HUES6 (cell line): ENCODE measurements at regions not wholly inside any gene's neighbourhood (a gene's known extent, or its start where the extent isn't known, plus 50 kb on each side); places are given as distances from the start of the nearest gene placed in this dataset.

Experiments
- H3K27ac ChIP-seq: 2 replicates; pipeline ENCODE4 v1.7.0; 2013; ENCODE audit warnings: low read depth, mild to moderate bottlenecking, low read length, inconsistent platforms
- H3K27me3 ChIP-seq: 2 replicates; pipeline ENCODE4 v1.6.1; 2013; ENCODE audit warnings: low read length; ENCODE audit not compliant: control insufficient read depth, insufficient read depth
- H3K36me3 ChIP-seq: 2 replicates; pipeline ENCODE4 v1.6.1; 2013; ENCODE audit warnings: low read length; ENCODE audit not compliant: control insufficient read depth, insufficient read depth
- H3K4me1 ChIP-seq: 2 replicates; pipeline ENCODE4 v1.6.1; 2013; ENCODE audit warnings: low read length; ENCODE audit not compliant: control insufficient read depth, insufficient read depth
- H3K4me3 ChIP-seq: 2 replicates; pipeline ENCODE4 v1.5.1; 2013; ENCODE audit warnings: low read depth, low read length
- H3K9ac ChIP-seq: one replicate; pipeline ENCODE4 v1.6.1; 2013; ENCODE audit warnings: mild to moderate bottlenecking, low read length
- H3K9me3 ChIP-seq: 2 replicates; pipeline ENCODE4 v1.6.1; 2013; ENCODE audit warnings: low read depth, low read length; ENCODE audit not compliant: control insufficient read depth, insufficient read depth

DNA sequence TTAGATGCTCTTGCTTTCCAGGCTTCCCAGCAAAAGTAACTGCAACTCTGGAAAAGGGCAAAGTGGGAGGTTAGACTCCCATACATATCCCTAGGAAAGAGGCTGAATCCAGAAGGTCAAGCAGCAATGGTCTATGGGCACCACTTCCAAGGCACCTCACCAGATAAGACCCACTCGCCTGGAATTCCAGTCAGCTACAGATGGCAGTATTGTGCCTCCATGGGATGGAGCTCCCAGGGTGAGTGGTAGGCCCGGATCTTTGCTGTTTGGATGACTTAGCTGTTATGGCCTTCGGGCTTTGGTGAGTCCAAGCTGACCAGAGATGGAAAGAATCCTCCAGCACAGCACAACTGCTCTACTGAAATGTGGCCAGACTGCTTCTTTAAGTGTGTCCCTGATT lies 688.0 kb downstream of the PCDH19 start:
- no peaks in the 10 kb centered on the region; the same call in 1 of the 2 replicates for H3K27me3 ChIP-seq
- peaks cover 3% of the 10 kb centered on the region; the same call in 1 of the 2 replicates for H3K4me1 ChIP-seq
- no peaks in the 10 kb centered on the region; the same call in 1 of the 2 replicates for H3K9me3 ChIP-seq
- H3K36me3 ChIP-seq: no peaks in the 10 kb centered on the region
- H3K4me3 ChIP-seq: no peak overlapping the region
- H3K9ac ChIP-seq: no peak overlapping the region
- H3K27ac ChIP-seq: no peak overlapping the region

DNA sequence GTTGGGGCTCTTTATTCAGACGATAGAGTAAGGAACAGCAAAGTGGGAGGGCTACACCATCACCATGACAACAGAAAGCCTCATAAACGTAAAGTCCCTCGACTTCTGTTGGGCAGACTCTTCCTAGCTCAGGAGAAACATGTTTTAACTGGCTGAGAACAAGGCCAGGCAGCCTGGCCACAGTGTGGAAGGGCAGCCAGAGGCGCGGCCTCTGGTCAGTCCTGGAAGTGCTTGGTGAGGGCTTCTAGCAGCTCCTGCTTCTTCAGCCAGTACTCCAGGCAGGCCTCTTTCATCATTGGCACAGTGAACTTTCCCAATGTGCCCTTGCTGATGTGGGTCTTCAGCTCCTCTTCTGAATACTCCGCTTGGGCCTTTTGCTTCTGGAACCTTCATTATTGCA lies 690.9 kb downstream of the PCDH19 start:
- peaks cover 6% of the 10 kb centered on the region; the same call in 1 of the 2 replicates for H3K4me1 ChIP-seq
- no peak overlapping the region for H3K9ac ChIP-seq
- no peaks in the 10 kb centered on the region for H3K36me3 ChIP-seq
- no peak overlapping the region for H3K27ac ChIP-seq
- no peaks in the 10 kb centered on the region; the same call in 1 of the 2 replicates for H3K27me3 ChIP-seq
- H3K9me3 ChIP-seq: peaks cover 10% of the 10 kb centered on the region; the same call in 1 of the 2 replicates
- H3K4me3 ChIP-seq: no peak overlapping the region

DNA sequence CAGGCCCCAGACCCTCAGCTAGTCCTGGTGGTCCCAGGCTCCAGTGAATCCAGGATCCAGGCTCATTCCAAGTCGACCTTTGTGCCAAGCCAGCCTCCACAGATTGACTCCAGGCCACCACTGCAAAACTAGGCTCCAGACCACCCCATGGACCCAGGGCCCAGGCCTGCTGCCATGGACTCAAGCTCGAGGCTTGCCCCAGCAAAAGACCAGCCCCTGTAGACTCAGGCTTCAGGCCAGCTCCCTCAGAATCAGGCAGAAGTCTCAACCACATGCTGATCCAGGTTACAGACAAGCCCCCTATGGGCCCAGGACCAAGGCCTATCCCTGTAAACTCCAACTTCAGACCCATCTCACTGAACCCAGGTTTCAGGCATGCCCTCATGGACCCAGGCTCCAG lies 692.4 kb downstream of the PCDH19 start:
- Histone ChIP-seq H3K4me1 (peaks cover 6% of the 10 kb centered on the region; the same call in 1 of the 2 replicates), H3K9ac (no peak overlapping the region), H3K27ac (no peak overlapping the region), H3K27me3 (no peaks in the 10 kb centered on the region; the same call in 1 of the 2 replicates), H3K36me3 (no peaks in the 10 kb centered on the region), H3K4me3 (no peak overlapping the region), H3K9me3 (peaks cover 14% of the 10 kb centered on the region; the same call in 1 of the 2 replicates)

DNA sequence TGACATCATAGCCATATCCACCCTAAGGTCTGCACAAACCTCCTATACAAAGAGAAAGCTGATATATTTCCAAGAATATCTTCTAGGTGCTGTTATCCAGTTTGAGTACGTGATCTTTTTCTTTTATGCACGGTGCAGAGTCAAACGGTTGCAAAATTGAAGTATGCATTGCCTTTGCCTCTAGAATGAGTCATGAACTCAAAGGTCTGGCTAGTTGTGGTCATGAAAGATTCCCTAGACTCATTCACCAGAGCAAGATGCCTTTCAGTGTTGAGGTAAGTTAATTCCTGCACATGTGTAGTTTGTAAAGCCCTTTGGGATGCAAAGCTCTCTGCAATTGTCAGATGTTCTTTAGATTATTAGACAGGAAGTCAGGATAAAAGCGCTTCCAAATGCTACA lies 704.4 kb downstream of the PCDH19 start:
- Histone ChIP-seq H3K4me3 (no peak overlapping the region), H3K27me3 (no peaks in the 10 kb centered on the region; the same call in 1 of the 2 replicates), H3K4me1 (0 out of 2 replicates have a peak, but pooled peaks cover 3% of the 10 kb centered on the region), H3K9me3 (peaks cover 6% of the 10 kb centered on the region), H3K9ac (no peak overlapping the region), H3K36me3 (no peaks in the 10 kb centered on the region), H3K27ac (no peak overlapping the region)

DNA sequence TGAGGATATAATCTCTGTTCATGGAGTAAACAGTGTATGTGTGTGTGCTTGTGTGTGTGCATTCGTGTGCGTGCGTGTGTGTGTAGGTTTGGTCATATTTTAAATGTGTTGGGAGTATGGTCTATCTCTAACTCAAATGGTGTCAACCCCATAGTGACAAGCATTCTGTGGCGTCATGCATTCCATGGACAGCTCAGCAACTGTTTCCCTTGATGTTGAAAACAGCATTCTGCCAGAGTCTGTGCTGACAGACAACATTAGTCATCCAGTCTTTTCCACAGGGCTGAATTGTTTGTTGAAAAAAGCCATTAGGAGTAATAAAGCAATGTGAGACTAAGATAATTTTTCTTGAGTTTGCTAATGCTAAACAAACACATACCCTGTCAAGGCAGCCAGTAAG lies 706.6 kb downstream of the PCDH19 start:
- H3K4me1 ChIP-seq: 0 out of 2 replicates have a peak, but pooled peaks cover 3% of the 10 kb centered on the region
- no peaks in the 10 kb centered on the region for H3K9me3 ChIP-seq
- no peak overlapping the region for H3K27ac ChIP-seq
- no peaks in the 10 kb centered on the region for H3K36me3 ChIP-seq
- no peak overlapping the region for H3K4me3 ChIP-seq
- no peaks in the 10 kb centered on the region for H3K27me3 ChIP-seq
- H3K9ac ChIP-seq: no peak overlapping the region

DNA sequence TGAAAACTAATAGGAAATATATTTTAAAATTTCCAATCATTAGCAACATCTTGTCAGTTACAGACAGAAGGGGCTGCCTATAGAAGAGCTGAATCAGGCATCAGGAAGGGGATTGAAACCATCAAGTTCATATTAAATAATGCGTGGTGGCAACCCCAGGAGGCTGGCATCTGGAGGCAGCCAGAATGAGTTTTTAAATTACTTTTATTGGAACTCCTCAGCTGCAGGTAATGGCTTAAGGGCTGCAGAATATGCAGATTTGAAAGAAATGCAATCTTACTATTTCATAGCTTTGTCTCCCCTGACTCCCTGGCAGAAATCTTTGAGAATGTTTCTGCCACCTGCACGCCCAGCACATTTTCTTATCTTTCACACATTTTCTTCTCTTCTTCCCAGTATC lies 711.6 kb downstream of the PCDH19 start:
- Histone ChIP-seq H3K4me1 (no peaks in the 10 kb centered on the region), H3K36me3 (no peaks in the 10 kb centered on the region), H3K27ac (no peak overlapping the region), H3K4me3 (no peak overlapping the region), H3K9ac (no peak overlapping the region), H3K27me3 (no peaks in the 10 kb centered on the region), H3K9me3 (no peaks in the 10 kb centered on the region)

DNA sequence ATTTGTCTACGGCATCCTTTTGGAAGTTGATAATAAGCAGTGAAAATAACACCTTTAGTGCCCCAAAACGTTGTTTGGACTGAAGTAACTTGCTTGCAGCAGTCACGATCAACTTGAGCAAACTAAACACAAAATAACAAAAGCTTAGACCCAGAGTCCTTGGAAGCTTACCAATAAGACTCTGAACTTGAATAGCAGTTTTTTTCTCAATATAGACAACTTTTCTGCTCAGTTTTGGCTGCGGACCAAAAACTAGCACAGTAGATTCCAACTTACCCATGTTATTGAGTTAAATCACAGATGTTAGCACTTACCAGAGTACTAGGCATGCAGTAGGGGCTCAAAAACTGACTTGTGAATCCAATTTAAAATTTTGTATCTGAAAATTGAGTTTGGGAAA lies 746.9 kb downstream of the PCDH19 start:
- Histone ChIP-seq H3K9me3 (no peaks in the 10 kb centered on the region), H3K9ac (no peak overlapping the region), H3K36me3 (no peaks in the 10 kb centered on the region), H3K27me3 (no peaks in the 10 kb centered on the region), H3K4me3 (no peak overlapping the region), H3K4me1 (no peaks in the 10 kb centered on the region), H3K27ac (no peak overlapping the region)

DNA sequence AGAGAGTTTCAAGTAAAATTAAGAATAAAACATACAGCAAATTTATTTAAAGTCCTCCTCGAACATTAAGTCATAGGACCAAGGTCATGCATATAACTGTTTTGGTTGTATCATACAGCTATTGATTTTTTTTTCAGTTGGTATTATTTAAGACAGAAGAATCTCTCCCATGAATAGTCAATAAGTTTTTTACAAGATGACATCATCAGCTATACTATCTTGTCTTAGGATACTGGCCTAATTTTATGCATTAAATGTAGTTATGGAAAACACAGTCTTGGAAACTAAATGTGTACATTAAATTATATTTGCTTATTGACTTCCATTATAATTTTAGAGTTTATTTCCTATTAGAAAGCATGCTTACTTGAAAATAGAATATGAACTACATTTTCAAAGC lies 755.9 kb downstream of the PCDH19 start:
- Histone ChIP-seq H3K4me1 (no peaks in the 10 kb centered on the region), H3K9me3 (0 out of 2 replicates have a peak, but pooled peaks cover 3% of the 10 kb centered on the region), H3K4me3 (no peak overlapping the region), H3K27me3 (no peaks in the 10 kb centered on the region), H3K36me3 (no peaks in the 10 kb centered on the region), H3K9ac (no peak overlapping the region), H3K27ac (no peak overlapping the region)

DNA sequence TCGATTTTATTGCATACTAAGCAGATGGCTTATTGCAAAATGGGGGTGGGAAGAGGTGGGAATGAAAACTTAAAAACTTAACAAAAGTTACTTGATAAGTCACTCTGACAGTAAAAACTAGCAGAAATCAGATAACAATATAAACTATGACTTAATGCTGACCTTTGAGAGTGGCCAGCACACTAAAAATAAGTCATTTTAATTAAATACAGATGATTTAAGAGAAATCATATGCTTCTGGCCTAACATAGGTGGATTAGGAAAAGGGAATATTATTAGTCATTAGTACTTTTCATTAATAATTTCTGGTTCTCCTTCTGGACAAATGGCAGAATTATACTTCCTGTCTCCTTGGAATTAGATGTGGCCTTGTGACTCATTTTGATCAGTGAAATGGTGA lies 756.7 kb downstream of the PCDH19 start:
- no peaks in the 10 kb centered on the region for H3K27me3 ChIP-seq
- H3K9me3 ChIP-seq: 0 out of 2 replicates have a peak, but pooled peaks cover 3% of the 10 kb centered on the region
- no peaks in the 10 kb centered on the region for H3K36me3 ChIP-seq
- no peak overlapping the region for H3K27ac ChIP-seq
- H3K9ac ChIP-seq: no peak overlapping the region
- H3K4me1 ChIP-seq: no peaks in the 10 kb centered on the region
- no peak overlapping the region for H3K4me3 ChIP-seq

DNA sequence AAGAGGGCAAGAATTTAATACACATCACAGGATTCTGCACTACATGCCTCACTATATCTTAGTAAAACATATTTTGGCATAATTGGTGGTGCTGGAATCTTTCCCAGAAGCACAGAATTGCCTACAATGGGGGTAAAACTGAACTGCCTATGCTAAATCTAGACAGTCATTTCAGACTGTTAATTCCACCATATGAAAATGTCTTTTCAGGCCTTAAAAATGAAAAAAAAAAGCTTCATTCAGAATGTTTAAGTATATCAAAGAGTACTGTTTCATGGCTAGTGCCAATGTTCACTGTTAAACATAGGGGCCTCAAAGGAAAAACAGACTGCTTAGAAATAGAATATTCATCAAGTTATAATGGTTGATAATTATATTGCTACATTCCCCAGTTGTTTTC lies 797.0 kb downstream of the PCDH19 start:
- Histone ChIP-seq H3K9me3 (no peaks in the 10 kb centered on the region), H3K27me3 (no peaks in the 10 kb centered on the region), H3K27ac (no peak overlapping the region), H3K4me1 (peaks cover 16% of the 10 kb centered on the region; the same call in 1 of the 2 replicates), H3K36me3 (no peaks in the 10 kb centered on the region), H3K4me3 (no peak overlapping the region), H3K9ac (no peak overlapping the region)

DNA sequence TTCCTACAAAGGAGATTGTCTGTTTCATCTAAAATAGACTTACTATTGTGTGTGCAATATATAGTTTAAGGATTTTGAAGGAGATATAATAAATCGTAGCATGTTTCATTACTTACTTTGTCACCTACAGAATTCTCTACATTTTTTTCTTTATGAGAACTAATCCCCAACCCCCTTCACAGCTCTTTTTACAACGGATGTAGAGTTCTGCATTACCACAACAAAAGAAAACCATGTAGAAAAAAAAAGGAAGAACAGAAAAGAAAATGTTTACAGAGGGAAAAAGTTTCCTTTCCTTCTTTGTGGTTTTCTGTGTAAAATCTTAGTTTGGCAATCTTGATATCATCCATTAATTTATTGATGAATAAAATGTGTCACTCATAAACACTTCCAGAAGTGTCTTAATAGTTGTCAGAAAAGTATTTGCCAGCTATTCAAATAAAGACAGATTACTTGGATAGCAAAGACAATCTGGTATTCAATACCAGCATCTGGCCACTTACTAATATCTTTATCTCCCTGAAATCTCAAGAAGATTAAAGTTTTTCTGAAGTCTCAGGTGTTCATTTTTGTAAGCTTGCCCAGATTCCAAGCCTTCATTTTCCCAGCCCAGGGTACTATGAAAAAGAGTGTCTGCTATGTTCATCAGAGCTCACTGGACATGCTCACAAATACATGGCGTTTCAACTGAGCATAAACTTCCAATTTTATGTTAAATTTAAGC lies 806.8 kb downstream of the PCDH19 start:
- Histone ChIP-seq H3K4me3 (peak overlapping the region; percentile 26), H3K9ac (no peak overlapping the region), H3K4me1 (peaks cover 28% of the 10 kb centered on the region; the same call in 1 of the 2 replicates), H3K27me3 (no peaks in the 10 kb centered on the region), H3K27ac (peak overlapping the region; percentile 75), H3K9me3 (no peaks in the 10 kb centered on the region), H3K36me3 (no peaks in the 10 kb centered on the region)
